ENCODE measurements at regions not wholly inside any gene's neighbourhood (a gene's known extent, or its start where the extent isn't known, plus 50 kb on each side); places are given as distances from the start of the nearest gene placed in this dataset.
A peak's percentile ranks its signal among the peaks of the same experiment; 100 is the strongest.
"Not testable (repeated sequence)": the region's sequence is repeated elsewhere in the genome, so short reads cannot be mapped to it uniquely, and the experiment has no call there.

DNA sequence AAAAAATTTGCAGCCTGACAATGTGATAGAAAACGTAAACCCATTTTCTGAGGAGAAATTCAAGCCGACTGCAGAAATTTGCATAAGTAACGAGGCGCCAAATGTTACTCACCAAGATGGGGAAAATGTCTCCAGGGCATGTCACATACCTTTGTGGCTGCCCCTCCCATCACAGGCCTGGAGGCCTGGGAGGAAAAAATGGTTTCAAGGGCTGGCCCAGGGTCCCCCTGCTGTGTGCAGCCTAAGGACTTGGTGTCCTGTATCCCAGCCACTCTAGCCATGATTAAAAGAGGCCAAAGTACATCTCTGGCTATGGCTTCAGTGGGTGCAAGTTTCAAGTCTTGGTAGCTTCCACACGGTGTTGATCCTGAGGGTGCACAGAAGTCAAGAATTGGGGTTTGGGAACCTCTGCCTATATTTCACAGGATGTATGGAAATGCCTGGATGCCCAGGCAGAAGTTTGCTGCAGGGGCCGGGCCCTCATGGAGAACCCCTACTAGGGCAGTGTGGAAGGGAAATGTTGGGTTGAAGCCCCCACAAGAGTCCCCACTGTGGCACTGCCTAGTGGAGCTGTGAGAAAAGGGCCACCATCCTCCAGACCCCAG, 1842.3 kb downstream of the PCDH9 start:
- DNase-seq (ENCODE audit: low read depth) = no peak

DNA sequence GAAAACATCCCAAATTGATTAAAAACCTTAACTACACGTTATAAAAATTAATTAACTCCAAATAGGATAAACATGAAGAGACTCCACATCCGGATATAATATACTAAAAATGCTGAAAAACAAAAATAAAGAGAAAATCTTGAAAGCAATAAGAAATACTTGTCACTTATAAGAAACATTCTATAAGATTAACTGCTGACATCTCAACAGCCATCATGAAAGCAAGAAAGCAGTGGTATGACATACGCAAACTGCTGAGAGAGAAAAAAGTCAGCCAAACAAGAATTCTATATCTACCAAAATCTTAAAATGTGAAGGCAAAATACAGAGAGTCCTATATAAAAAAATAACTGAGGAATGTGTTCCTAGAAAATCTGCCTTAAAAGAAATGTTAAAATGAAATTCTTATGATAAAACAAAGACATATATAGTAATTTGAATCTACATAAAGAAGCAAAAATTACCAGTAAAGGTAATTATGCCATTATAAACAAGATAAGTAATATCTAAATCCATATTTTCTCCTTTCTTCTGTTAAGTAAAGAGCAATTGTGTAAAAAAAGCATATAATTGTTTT, 1851.1 kb downstream of the PCDH9 start:
- DNase-seq (ENCODE audit: low read depth) = peak; percentile 63

DNA sequence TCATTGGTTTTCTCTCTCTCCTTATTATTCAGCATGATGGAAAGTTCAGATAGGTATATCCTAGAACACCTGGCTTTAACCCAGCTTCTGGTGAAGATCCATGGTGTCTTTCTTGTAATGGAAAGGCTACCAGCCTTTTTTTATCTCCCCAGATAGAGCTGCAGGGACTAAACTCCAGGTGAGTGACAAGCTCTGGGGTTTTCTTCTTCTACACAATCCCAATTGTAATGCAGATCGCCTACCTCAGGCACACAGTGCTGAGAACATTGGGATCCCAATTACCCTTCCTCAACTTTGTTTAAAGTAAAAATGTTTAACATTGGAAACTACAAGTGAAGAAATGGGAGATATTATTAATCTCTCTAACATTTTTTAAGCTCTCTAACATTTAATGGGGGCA, 1851.7 kb downstream of the PCDH9 start:
- no peak for DNase-seq (ENCODE audit: low read depth)

DNA sequence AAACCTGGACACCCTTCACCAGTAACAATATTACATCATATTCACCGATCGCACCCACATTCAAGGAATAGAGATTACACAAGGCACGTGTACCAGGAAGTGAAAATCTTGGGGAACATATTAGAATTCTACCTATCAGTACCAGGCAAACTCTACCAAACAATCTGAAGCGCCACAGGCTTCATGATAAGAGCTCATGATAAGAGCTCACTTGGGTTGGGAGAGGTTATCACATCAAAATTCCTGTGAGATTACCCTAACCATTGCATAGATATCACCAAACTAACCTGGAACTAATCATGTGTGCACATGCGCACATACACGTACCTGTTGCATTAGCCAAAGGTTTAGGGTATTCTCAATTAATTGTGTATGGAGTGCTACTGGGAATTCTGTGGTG, 1861.3 kb downstream of the PCDH9 start:
- DNase-seq (ENCODE audit: low read depth) = no peak

- no peak for DNase-seq (ENCODE audit: low read depth)
These were observed 1876.2 kb downstream of the PCDH9 start for GRCh38 chr13:65353951-65354350.

- DNase-seq (ENCODE audit: low read depth) = not testable (repeated sequence)
These were observed 1877.0 kb downstream of the PCDH9 start for GRCh38 chr13:65353150-65353549.

- no peak for DNase-seq (ENCODE audit: low read depth)
These were observed 1882.6 kb downstream of the PCDH9 start for GRCh38 chr13:65347420-65348030.

- DNase-seq (ENCODE audit: low read depth) = peak; percentile 4
These were observed 1886.1 kb downstream of the PCDH9 start for GRCh38 chr13:65343898-65344663.

- peak; percentile 53 for DNase-seq (ENCODE audit: low read depth)
These were observed 1887.4 kb downstream of the PCDH9 start for GRCh38 chr13:65342541-65343337.

- peak; percentile 56 for DNase-seq (ENCODE audit: low read depth)
These were observed 1890.9 kb downstream of the PCDH9 start for GRCh38 chr13:65339241-65339640.

GRCh38 chr13:65336916-65337315, 1893.2 kb downstream of the PCDH9 start:
- peak; percentile 37 for DNase-seq (ENCODE audit: low read depth)

DNA sequence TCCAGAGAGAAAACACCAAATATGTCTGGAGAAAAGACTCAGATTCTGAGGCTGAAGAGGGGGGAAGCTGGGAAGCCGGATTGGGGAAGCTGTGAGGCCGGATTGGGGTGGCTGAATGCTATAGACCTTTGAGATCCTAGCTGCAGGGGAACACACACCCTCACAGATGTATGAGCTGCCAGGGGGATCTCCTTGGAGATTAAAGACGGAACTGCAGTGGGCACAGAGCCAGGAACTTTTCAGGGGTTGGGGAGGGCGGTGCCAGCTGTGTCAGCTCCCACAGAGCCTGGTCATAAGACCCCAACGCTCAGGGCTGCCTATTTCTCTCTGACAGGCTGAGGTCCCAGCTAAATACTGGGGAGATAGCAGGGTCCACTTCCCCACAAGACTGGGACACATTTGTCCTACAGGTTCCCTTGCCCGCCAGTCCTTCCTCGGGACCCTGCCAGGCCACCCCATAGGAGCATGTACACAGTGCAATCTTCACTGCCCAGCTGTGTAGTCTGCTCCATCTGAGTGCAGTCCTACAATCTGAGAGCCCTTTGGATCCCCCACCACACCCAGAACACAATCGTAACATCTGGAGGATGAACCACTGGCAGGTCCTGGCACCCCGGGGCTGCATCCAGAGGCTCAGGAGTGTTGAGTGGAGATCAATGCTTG, 1893.9 kb downstream of the PCDH9 start:
- no peak for DNase-seq (ENCODE audit: low read depth)

DNA sequence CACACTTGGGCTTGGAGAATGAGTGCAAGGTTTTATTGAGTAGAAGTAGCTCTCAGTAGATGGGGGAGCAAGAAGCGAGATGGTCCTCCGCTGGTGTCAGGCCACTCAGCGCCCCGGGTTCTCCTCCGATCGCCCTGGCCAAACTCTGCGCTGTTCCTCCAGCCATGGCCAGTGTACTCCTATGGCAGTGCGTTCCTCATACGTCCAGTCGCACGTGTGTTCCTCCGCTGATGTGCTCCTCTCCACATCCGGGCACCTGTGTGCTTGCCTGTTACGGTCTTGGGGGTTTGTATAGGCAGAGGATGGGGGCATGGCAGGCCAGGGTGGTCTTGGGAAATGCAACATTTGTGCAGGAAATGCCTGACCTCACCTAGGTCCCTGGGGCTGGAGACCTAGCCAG, 1899.4 kb downstream of the PCDH9 start:
- no peak for DNase-seq (ENCODE audit: low read depth)

DNA sequence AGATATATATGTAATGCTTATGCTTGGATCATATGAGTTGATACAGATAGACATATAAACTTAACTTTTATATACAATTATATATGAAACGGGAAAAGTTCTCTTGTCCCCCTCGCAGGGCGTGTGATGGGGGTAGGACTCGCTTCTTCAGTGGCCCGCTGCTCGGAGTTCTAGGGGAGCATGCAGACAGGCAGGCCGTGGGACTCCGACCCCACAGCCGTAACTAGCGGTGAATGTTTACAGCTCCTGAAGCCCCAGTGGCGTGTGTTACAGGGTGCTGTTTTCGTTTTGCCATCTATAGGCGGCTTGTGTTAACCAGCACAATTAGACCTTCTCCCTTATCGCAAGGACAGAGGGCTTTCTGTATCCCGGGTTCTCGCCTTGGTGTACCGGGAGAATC, 1899.8 kb downstream of the PCDH9 start:
- no peak for DNase-seq (ENCODE audit: low read depth)

DNA sequence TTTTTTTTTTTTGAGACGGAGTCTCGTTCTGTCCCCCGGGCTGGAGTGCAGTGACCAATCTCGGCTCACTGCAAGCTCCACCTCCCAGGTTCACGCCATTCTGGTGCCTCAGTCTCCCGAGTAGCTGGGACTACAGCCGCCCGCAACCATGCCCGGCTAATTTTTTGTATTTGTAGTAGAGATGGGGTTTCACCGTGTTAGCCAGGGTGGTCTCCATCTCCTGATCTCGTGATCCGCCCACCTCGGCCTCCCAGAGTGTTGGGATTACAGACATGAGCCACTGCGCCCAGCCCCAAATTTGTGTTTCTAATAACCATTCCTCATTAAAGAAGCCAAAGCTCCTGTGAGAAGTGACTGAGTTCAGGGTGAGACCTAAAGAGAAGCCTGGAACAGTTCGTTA, 1906.9 kb downstream of the PCDH9 start:
- DNase-seq (ENCODE audit: low read depth) = not testable (repeated sequence)

- not testable (repeated sequence) for DNase-seq (ENCODE audit: low read depth)
These were observed 1908.7 kb downstream of the PCDH9 start for GRCh38 chr13:65321423-65321822.

DNA sequence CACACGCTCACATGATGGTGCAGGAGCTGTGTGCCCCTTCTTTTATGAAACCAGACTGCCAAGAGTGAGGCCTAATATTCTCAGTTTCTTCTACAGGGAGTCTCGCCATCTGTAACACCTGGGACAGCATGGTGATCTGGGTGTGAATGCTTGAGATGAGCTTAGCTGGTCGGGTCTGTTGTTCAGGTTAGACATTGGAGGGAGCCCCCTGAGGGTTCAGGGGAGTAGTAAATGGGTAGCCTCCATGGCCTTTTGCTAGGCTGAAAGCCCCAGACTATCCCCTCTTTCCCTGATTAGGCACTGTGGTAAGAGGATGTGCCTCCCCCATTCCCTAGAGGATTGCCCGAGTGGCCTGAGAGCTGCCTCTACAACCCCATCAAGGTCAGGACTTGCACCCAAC, 1916.1 kb downstream of the PCDH9 start:
- DNase-seq (ENCODE audit: low read depth) = no peak

- no peak for DNase-seq (ENCODE audit: low read depth)
These were observed 1919.3 kb downstream of the PCDH9 start for GRCh38 chr13:65310663-65311328.

- DNase-seq (ENCODE audit: low read depth) = no peak
These were observed 1920.2 kb downstream of the PCDH9 start for GRCh38 chr13:65309906-65310305.

- not testable (repeated sequence) for DNase-seq (ENCODE audit: low read depth)
These were observed 1921.4 kb downstream of the PCDH9 start for GRCh38 chr13:65308729-65309128.

DNA sequence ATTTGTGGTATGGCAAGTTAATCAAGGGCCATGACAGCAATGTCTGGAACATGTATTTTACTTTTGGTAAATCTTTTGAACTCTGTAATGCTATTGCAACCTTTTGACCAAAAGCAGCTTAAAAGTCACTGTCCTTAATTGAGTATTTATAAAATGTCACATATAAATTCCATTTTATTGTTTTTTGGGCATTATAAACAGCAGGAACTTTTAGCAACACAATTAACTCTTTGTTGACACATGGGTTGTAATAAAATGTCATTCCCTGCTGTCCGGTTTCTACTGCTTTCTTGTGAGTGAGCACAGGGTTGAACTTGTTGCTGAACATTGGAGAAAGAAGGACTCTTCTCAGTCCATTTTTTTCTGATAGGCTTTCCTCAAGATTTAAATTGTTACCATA, 1923.1 kb downstream of the PCDH9 start:
- no peak for DNase-seq (ENCODE audit: low read depth)
